Activated gamma-delta T cell (primary cell): ENCODE measurements at regions not wholly inside any gene's neighbourhood (a gene's known extent, or its start where the extent isn't known, plus 50 kb on each side); places are given as distances from the start of the nearest gene placed in this dataset.
"Not testable (repeated sequence)": the region's sequence is repeated elsewhere in the genome, so short reads cannot be mapped to it uniquely, and the experiment has no call there.

Source experiments
- DNase-seq: peaks from one replicate; lab custom pipeline; 2025; lab: John Stamatoyannopoulos, UW

DNA sequence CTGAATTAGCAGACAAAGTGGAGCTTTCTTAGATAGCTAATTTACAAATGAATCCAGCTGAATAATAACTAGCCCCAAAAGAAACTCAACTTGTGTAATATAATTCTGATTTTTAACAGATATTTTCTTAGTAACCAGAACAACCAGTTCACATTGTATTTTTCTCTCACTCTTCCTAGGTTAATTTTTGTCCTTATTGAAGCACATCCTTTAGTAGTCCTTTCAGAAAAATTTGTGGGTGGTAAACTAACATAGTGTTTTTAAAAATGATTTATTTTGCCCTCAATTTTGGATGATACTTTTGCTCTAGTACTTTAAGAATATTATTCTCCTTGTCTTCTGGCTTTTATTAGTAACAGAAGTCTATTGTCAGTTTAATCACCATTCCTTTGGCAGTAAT, 190.6 kb upstream of the SLC39A10 start:
- DNase-seq, result no peak

DNA sequence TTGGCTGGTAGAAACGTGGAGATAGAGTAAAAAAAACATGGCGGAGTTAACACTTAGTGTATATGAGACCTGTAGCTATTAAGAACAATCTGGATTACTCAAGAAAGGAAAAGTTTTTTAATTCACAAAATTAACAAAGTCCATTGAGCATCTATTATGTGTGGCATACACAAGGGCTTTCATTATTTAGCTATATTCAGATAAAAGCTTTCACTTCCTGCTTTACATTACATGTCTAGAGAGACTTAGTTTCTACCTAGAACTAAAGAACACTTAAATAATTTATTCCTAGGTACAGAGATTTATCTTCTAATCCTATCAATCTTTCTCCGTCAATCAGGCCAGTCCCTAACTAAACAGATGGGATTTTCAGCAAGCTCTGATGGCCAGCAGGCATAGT, 196.0 kb upstream of the SLC39A10 start:
- DNase-seq, result no peak

DNA sequence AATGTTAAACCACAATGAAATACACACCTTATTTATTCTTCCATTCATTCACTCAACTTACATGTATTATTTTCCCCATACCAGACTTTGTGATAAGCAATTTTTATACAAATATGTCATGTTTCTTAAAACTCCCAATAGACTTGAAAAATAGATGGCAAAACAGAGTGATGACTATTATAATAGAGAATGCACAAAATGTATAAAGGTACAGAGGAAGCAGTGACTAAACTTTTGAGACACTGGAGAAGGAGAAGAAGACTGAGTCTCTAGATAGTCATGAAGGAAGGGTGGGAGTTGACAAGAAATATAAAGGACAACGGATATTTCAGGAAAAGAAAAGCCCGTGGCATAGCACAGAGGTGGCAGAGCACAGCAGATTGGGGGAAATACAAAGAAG, 198.1 kb upstream of the SLC39A10 start:
- DNase-seq, result no peak

DNA sequence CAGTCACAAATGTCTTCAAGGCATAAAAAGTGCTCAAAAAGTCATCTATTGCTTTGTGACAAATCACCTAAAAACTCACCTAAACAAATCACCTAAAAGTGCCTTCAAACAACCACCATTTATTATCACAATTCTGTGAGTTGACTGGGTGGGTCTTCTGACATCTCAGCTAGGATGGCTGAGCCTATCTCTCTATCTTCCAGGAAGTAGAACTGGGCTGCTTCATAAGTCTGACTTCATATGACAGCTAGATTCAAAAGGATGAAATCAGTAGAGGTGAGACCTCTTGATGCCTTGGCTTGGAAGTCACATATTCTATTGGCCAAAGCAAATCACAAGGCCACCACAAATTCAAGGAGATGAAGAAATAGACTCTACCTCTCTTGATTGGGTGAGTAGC, 199.2 kb upstream of the SLC39A10 start:
- DNase-seq, result no peak

DNA sequence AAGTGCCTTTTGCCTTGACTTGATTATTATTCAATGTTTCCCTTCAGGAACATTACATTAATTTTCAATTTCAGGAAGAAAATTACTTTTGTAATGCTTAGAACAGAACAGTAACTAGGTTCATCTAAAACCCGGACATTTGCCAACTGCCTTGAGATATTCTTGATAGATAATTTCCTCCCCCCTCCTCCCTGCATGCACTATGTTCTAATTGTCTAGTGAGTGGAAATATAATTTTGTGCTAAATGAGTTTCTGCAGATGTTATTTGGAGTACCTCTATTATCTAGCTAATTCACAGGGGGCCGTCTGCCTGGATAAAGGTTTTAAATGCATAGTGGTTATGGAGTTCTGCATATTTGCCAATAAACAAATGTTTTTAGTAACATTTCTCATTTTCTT, 200.3 kb upstream of the SLC39A10 start:
- DNase-seq, result no peak

DNA sequence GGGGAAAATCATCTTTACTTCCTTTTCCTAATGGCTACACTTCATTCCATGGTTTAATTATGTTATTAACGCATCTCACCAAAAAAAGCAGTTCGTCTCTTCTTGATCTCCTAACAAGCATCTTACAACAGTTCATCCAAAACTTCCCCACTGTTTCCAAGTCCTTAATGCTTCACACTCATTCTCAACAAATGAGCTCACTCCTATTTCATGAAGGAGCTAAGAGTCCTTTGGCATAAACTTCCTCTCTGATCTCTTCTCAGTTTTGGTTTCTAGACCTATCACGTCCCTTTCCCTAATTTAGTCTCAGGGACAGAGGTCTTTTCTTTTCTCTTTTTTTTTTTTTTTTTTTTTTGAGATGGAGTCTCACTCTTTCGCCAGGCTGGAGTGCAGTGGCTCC, 205.9 kb upstream of the SLC39A10 start:
- DNase-seq, result no peak

GRCh38 chr2:195450552-195451113, 206.4 kb upstream of the SLC39A10 start:
- DNase-seq, result no peak

DNA sequence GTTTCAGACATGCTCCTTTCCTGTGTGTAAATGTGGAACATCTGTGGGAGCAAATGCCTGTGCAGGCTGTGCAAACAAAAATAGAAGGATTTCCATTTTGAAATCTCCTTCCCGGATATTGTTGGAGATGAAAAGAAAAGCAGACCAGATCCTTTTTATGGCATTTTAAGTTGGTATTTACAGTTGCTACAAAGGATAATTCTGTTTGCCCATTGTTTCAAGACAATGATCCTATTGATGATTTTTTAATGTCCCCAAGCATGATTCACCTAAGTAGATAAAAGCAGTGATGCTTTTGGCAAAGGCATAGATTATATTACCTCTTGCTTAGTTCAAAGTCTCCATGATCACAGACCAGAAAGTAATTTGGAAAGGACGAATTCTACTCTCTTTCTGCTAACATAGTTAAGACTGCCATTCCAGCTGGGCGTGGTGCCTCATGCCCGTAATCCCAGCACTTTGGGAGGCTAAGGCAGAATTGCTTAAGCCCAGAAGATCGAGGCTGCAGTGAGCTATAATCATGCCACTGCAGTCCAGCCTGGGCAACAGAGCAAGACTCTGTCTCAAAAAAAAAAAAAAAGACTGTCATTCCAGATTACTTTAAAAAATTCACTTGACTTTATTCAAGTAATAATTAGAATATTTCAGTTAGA, 209.6 kb upstream of the SLC39A10 start:
- DNase-seq, result no peak

GRCh38 chr2:195445639-195446038, 211.4 kb upstream of the SLC39A10 start:
- no peak for DNase-seq

GRCh38 chr2:195443926-195444325, 213.1 kb upstream of the SLC39A10 start:
- DNase-seq, result no peak

GRCh38 chr2:195442458-195443175, 214.4 kb upstream of the SLC39A10 start:
- DNase-seq, result no peak

DNA sequence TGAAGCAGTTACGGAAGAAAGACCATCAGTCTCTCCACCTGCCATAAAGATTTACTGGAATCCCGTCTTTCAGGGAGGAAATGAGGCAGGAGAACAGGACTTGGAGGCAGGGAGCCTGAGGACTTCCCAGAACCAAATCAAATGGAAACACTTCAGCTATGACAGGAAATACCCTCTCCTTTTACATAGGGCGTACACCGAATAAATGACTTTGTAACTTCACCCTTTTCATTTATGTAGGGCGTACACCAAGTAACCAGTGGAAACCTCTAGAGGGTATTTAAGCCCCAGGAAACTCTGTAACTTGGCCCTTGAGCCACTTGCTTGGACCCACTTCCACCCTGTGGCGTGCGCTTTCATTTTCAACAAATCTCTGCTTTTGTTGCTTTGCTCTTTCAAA, 218.3 kb upstream of the SLC39A10 start:
- no peak for DNase-seq

GRCh38 chr2:195437521-195437920, 219.5 kb upstream of the SLC39A10 start:
- DNase-seq, result no peak

- DNase-seq, result no peak
Measured at GRCh38 chr2:195434346-195434745, 222.7 kb upstream of the SLC39A10 start.

DNA sequence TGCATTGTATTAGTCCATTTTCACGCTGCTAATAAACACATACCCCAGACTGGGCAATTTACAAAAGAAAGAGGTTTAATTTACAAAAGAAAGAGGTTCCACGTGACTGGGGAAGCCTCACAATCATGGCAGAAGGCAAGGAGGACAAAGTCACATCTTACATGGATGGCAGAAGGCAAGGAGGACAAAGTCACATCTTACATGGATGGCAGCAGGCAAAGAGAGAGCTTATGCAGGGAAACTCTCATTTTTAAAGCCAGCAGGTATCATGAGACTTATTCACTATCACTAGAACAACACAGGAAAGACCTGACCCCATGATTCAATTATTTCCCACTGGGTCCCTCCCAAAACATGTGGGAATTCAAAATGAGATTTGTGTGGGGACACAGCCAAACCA, 223.3 kb upstream of the SLC39A10 start:
- not testable (repeated sequence) for DNase-seq

- no peak for DNase-seq
Measured at GRCh38 chr2:195428673-195429072, 228.4 kb upstream of the SLC39A10 start.

- DNase-seq, result no peak
Measured at GRCh38 chr2:195425328-195425727, 231.7 kb upstream of the SLC39A10 start.

DNA sequence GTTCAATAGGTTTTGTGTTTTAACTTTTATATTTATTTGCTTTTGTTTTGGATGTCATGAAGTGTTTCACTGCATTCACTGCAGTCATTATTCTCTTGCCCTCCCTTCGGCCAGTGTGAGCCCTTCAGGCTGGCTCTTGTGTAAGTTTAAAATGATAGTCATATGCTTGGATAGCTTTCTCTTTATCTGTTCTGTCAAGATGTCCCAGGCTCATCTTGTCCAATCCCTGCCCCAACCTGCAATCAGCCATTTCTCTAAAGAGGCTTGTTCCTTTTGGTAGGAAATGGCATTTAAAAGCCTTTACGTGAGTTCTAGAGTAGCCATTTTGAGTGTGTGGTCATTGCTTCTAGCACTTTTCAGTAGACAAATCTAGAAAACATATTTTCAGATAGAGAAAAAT, 238.0 kb upstream of the SLC39A10 start:
- no peak for DNase-seq

GRCh38 chr2:195414537-195415100, 242.4 kb upstream of the SLC39A10 start:
- DNase-seq, result no peak

DNA sequence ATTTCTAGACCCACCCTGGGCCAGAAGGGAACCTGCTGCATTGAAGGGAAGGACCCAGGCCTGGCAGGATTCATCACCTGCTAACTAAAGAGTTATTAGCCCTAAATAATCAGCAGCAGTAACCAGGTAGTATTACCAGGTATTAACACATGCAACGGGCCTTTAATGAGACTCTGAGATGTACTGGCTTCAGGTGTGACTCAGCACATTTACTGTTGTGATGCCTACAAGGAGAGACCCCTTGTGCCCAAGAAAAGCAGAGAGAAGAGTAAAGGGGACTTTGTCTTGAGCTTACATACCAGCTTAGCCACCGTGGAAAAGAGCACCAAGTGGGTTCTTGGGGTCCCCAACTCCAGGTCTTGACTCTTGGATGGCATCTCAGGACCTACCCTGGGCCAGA, 243.1 kb upstream of the SLC39A10 start:
- DNase-seq, result no peak

DNA sequence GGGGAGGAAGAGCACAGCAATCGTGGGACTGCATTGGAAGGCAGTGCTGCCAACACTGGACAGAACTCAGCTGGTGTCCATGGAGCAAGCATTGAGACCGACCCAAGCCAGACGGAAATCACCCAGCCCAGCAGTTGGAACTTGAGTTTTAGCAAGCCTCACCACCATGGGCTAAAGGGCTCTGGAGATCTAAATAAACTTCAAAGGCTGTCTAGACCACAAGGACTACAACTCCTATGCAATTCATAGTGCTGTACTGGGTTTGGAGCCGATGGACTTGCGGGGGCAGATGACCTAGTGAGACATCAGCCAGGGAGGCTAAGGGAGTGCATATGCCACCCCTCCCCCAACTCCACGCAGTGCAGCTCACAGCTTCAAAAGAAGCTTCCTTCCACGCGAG, 243.6 kb upstream of the SLC39A10 start:
- DNase-seq, result no peak

GRCh38 chr2:195411219-195411687, 245.8 kb upstream of the SLC39A10 start:
- no peak for DNase-seq

DNA sequence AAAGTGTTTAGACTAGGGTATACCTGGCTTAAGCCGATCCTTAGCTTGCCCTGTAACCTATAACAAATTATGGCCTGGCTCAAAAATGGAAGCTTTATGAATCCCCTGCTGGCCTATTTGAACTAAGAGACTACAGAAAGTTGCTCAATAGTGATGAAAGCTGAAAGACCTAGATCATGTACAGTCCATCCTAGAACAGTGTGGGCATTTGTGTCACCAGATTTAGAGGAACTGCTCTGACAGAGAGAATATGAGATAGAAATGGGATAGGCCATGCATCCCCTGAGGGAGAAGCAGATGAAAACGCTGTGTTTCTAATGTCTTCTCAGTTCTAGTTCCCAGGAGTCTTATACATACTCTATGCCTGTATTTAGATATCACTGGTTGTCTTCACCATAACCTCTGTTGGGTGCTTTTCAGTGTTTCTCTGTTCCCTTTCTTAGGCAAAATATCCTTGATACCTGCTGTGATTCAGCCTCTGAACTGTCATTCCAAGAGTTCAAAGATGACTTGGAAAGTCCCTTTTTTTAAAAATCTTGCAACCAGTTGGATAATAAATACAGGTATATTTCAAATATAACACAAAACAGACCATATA, 246.9 kb upstream of the SLC39A10 start:
- DNase-seq, result no peak
